Vagina (tissue), 2 donors: ENCODE measurements at regions not wholly inside any gene's neighbourhood (a gene's known extent, or its start where the extent isn't known, plus 50 kb on each side); places are given as distances from the start of the nearest gene placed in this dataset.
"Not testable (repeated sequence)": the region's sequence is repeated elsewhere in the genome, so short reads cannot be mapped to it uniquely, and the experiment has no call there.

Experiments
- DNase-seq, 2 donors: peaks; one replicate each; pipeline ENCODE4 v3.0.0-alpha.2; 2017; ENCODE audit errors: extremely low spot score in 2 of 2
- H3K27ac ChIP-seq: fragments of 200-600 bp; sonication (generic); one replicate; pipeline ENCODE4 v1.5.1; 2019
- H3K27me3 ChIP-seq: fragments of 200-600 bp; sonication (generic); one replicate; pipeline ENCODE4 v1.5.1; 2019
- H3K36me3 ChIP-seq, 2 donors: fragments of 200-600 bp; sonication (generic); one replicate each; pipeline ENCODE4 v1.5.1; 2017 to 2019
- H3K4me1 ChIP-seq: fragments of 200-600 bp; sonication (generic); one replicate; pipeline ENCODE4 v1.5.1; 2019
- H3K4me3 ChIP-seq, 2 donors: fragments of 200-600 bp; sonication (generic); 1 replicate in 1 of 2; 2 replicates in 1 of 2; pipeline ENCODE4 v1.5.1; 2016 to 2019
- H3K9me3 ChIP-seq: fragments of 200-600 bp; sonication (generic); one replicate; pipeline ENCODE4 v1.5.1; 2019
- CTCF ChIP-seq, 3 experiments: fragments of 450-650 bp in 2 of 3; fragments of 200-600 bp in 1 of 3; sonication (generic) in 1 of 3; IDR thresholded peaks; one replicate each; pipeline ENCODE4 v1.5.1; 2017 to 2019; ENCODE audit warnings: antibody characterized with exemption in 3 of 3, mild to moderate bottlenecking in 2 of 3, moderate library complexity in 2 of 3
- POLR2A ChIP-seq, 2 donors: fragments of 450-650 bp; IDR thresholded peaks; one replicate each; pipeline ENCODE4 v1.6.1; 2017; ENCODE audit warnings: antibody characterized with exemption in 2 of 2, mild to moderate bottlenecking in 2 of 2, moderate library complexity in 2 of 2
- POLR2AphosphoS5 ChIP-seq, 2 donors: sonication (generic); formaldehyde crosslinking; IDR thresholded peaks; one replicate each; pipeline ENCODE4 v1.9.0; 2017; ENCODE audit warnings: antibody characterized with exemption in 2 of 2, mild to moderate bottlenecking in 2 of 2, low read depth in 1 of 2; ENCODE audit not compliant: insufficient read depth in 1 of 2
- intact Hi-C: fragments of 100-400 bp; cut with DNase I; formaldehyde crosslinking; loops from one replicate; pipeline ENCODE4 v1.15.1; 2023

GRCh38 chr5:136457390-136458013 is 92.2 kb upstream of the TRPC7 start:
- intact Hi-C loops = no loop called here
- H3K4me3 ChIP-seq = no peak overlapping the region
- no peak for TF ChIP-seq CTCF (IDR thresholded peaks at IDR 0.05)
- no peak for TF ChIP-seq POLR2AphosphoS5 (IDR thresholded peaks at IDR 0.05; ENCODE audit: insufficient read depth in 1 of 2, low read depth in 1 of 2)
- no peak for TF ChIP-seq POLR2A (IDR thresholded peaks at IDR 0.05)

GRCh38 chr5:136455409-136455808 is 90.1 kb upstream of the TRPC7 start:
- no peak overlapping the region for H3K27ac ChIP-seq
- no peaks in the 10 kb centered on the region for H3K9me3 ChIP-seq
- TF ChIP-seq POLR2A (IDR thresholded peaks at IDR 0.05) (no peak), POLR2AphosphoS5 (IDR thresholded peaks at IDR 0.05; ENCODE audit: insufficient read depth in 1 of 2, low read depth in 1 of 2) (no peak), CTCF (IDR thresholded peaks at IDR 0.05) (no peak)
- H3K4me3 ChIP-seq = no peak overlapping the region
- H3K36me3 ChIP-seq = no peaks in the 10 kb centered on the region
- DNase-seq = no peak
- intact Hi-C loops = no loop called here
- H3K27me3 ChIP-seq = no peaks in the 10 kb centered on the region
- H3K4me1 ChIP-seq = no peaks in the 10 kb centered on the region

More at GRCh38 chr5:136457390-136458013, 92.2 kb upstream of the TRPC7 start:
- no peaks in the 10 kb centered on the region for H3K36me3 ChIP-seq
- no peaks in the 10 kb centered on the region for H3K9me3 ChIP-seq
- no peak for DNase-seq
- H3K27ac ChIP-seq = no peak overlapping the region
- H3K27me3 ChIP-seq = no peaks in the 10 kb centered on the region
- H3K4me1 ChIP-seq = no peaks in the 10 kb centered on the region

GRCh38 chr5:136453986-136454758 is 88.8 kb upstream of the TRPC7 start:
- Histone ChIP-seq H3K4me3 (no peak overlapping the region), H3K27ac (no peak overlapping the region), H3K4me1 (no peaks in the 10 kb centered on the region), H3K27me3 (no peaks in the 10 kb centered on the region), H3K36me3 (no peaks in the 10 kb centered on the region), H3K9me3 (no peaks in the 10 kb centered on the region)
- TF ChIP-seq CTCF (IDR thresholded peaks at IDR 0.05) = no peak
- DNase-seq = no peak
- intact Hi-C loops = no loop called here

- no peak overlapping the region for H3K4me3 ChIP-seq
- intact Hi-C loops = no loop called here
- H3K36me3 ChIP-seq = no peaks in the 10 kb centered on the region
- DNase-seq = no peak
- no peaks in the 10 kb centered on the region for H3K9me3 ChIP-seq
- no peak overlapping the region for H3K27ac ChIP-seq
- no peaks in the 10 kb centered on the region for H3K4me1 ChIP-seq
- H3K27me3 ChIP-seq = no peaks in the 10 kb centered on the region
- TF ChIP-seq CTCF (IDR thresholded peaks at IDR 0.05) (no peak), POLR2A (IDR thresholded peaks at IDR 0.05) (no peak), POLR2AphosphoS5 (IDR thresholded peaks at IDR 0.05; ENCODE audit: insufficient read depth in 1 of 2, low read depth in 1 of 2) (no peak)
These were observed 87.9 kb upstream of the TRPC7 start for GRCh38 chr5:136453199-136453598.

- H3K27ac ChIP-seq, H3K9me3 ChIP-seq, H3K4me3 ChIP-seq, H3K4me1 ChIP-seq, H3K36me3 ChIP-seq, intact Hi-C loops, H3K27me3 ChIP-seq, DNase-seq: not testable (repeated sequence)
These were observed 82.2 kb upstream of the TRPC7 start for GRCh38 chr5:136447576-136447975.
